ENCODE measurements at regions not wholly inside any gene's neighbourhood (a gene's known extent, or its start where the extent isn't known, plus 50 kb on each side); places are given as distances from the start of the nearest gene placed in this dataset.

DNA sequence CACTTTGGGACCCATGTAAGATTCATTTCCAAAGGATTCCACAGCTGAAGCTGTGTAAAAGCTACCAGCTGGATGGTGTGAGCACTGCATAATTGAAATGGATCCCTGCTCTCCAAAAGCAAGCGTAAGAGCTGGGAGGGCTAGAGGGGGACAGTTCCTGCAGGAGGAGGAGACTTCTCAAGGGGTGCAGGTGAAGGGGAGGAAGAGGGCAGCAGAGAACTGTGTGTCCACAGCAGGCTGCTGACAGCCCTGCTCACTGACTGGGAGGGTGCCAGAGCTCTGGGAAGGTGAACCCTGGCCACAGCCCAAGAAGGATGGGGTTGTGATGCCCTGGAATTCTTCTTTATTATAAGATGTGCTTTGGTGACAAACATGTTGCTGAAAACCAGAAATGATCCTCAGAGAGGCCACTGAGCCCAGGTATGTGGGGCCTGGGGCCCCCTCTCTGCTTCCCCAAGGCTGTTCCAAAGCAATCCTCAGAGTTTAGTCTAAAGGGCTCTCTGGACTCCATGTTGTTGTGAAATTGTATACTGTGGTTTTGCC is 112.8 kb upstream of the SLC25A48 start:
- TF ChIP-seq, protein P1, sequence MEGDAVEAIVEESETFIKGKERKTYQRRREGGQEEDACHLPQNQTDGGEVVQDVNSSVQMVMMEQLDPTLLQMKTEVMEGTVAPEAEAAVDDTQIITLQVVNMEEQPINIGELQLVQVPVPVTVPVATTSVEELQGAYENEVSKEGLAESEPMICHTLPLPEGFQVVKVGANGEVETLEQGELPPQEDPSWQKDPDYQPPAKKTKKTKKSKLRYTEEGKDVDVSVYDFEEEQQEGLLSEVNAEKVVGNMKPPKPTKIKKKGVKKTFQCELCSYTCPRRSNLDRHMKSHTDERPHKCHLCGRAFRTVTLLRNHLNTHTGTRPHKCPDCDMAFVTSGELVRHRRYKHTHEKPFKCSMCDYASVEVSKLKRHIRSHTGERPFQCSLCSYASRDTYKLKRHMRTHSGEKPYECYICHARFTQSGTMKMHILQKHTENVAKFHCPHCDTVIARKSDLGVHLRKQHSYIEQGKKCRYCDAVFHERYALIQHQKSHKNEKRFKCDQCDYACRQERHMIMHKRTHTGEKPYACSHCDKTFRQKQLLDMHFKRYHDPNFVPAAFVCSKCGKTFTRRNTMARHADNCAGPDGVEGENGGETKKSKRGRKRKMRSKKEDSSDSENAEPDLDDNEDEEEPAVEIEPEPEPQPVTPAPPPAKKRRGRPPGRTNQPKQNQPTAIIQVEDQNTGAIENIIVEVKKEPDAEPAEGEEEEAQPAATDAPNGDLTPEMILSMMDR (IDR thresholded peaks at IDR 0.05; ENCODE audit: low read depth, low read length), result no peak
- no peak for DNase-seq (ENCODE audit: extremely low read depth, low read depth)

DNA sequence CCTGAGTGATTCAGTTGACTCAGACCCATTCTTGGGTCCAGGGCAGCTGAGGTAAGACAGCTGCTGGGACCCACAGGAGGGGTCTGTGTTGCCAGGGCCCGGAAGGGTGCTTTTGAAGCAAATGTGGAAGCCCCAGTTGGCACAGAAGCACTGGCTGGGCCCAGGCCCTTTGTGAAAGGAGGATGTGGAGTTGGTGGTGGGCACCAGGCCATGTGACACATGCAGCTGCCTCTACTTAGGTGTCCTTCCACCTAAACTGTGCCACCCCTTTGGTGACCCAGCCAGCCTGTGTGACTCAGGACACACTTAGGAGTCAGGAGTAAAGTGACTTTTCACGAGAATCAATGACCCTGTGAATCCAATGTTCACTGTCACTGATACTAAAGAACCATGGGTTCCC is 114.3 kb upstream of the SLC25A48 start:
- DNase-seq (ENCODE audit: extremely low read depth, low read depth), result no peak
- TF ChIP-seq, protein P1 (IDR thresholded peaks at IDR 0.05; ENCODE audit: low read depth, low read length), result no peak

DNA sequence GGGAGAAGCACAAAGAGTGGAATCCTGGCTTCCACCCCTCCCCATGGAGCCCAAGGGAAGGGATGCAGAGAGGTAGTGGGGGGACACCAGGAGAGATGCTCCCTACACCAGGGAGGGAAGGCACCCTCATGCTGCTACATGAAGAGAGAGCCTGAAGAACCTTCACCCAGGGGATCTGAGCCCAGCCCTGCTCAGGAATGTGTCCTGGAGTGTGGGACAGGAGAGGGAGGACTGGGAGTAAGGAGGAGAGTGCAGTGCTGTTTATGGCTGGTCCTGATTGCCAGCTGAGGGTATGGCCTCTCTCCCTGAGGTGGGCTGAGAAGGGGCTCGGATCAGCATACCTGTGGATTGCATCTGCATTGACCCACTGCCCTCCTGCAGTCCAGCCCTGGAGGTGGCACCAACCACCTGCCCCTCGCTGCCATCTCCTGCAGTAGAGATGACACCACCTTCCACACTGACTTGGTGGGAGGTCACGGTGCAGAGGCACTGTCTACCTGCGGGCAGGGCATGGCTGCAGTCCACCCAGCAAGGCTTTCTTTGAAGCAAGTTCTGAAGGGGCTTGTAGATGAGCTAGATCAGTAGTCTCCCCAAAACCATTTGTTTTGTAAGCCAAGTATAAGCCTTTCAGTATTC is 114.9 kb upstream of the SLC25A48 start:
- TF ChIP-seq, protein P1 (IDR thresholded peaks at IDR 0.05; ENCODE audit: low read depth, low read length), result no peak
- DNase-seq (ENCODE audit: extremely low read depth, low read depth), result no peak

DNA sequence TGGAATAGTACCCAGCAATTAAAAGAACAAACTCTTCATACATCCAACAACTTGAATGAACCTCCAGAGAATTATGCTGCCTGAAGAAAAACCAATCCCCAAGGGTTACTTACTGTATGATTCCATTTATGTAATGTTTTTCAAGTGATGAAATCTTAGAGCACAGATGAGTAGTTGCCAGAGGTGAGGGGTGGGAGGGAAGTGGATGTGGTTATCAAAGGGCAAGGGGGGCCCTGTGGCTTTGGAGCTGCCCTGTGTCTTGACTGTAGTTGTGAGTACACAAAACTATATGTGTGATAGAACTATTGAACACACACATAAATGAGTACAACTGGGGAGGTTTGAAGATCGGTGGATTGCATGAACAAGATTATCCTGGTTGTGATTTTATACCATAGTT is 115.8 kb upstream of the SLC25A48 start:
- TF ChIP-seq, protein P1 (IDR thresholded peaks at IDR 0.05; ENCODE audit: low read depth, low read length), result no peak
- DNase-seq (ENCODE audit: extremely low read depth, low read depth), result no peak

DNA sequence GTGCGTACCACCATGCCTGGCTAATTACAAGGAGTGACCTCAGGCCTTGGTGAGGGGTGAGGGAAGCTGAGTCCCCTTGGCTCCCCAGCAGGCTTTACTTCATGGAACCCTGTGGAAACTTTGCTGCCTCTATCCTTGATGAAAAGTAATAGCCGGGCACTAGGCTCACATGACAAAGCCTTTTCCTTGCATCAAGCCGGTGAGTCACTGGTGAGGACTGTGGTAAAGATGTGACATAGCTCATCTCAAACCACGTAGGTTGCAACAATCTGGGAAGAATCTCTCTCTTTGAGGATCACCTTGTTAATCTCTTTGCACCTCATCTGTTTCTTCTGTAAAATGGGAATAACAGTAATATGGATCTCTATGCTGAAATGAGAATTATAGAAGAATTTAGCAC is 116.3 kb upstream of the SLC25A48 start:
- DNase-seq (ENCODE audit: extremely low read depth, low read depth), result no peak
- TF ChIP-seq, protein P1 (IDR thresholded peaks at IDR 0.05; ENCODE audit: low read depth, low read length), result no peak

DNA sequence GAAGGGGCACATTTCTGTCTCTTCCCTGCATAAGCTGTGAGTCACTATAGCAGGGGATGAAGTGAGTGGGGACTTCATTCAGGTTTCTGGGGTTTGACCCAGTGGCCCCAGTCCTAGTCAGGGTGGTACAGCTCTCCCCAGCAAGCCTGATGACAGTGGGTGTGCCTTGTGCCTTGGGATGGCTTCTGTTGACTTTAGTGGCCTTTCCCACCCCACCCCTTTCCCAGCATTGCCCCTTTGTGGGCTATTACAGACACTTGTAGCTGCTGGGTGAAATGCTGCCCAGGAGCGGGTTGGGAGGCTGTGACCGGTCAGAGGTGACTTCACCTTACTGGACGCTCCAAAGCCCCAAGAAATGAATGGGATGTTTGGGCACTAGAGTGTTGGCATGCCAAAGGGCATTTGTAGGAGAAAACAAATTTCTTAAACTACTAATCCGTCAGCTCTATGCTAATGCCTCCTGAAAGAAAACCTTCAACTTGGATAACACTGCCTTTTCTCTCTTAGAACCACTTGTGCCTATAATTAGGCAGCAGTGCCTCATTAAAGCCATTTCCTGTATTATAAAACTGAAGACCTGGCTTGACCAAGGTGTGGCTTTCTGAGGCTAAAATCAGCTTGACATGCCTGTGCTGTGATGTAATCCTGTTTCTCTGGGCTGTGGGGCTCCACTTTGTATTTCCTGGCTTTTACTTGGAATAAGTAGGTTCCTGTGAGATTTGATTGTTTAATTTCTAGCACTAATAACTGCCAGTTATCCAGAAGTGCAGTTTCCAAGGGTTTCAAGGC is 119.0 kb upstream of the SLC25A48 start:
- DNase-seq (ENCODE audit: extremely low read depth, low read depth), result no peak

More for the DNA sequence above, 119.0 kb upstream of the SLC25A48 start:
- TF ChIP-seq, protein P1 (IDR thresholded peaks at IDR 0.05; ENCODE audit: low read depth, low read length), result no peak

Data from AG09319 (cell line).